Endothelial cell of umbilical vein (primary cell): ENCODE measurements at regions not wholly inside any gene's neighbourhood (a gene's known extent, or its start where the extent isn't known, plus 50 kb on each side); places are given as distances from the start of the nearest gene placed in this dataset.

ENCODE experiments used
- BruUV-seq: library from RNA; stranded (reverse); fragments of 400-500 nt; replicated peaks from 2 replicates; lab custom pipeline; 2021; lab: Mats Ljungman, UMichigan
- CTCF ChIA-PET: fragments of 300-600, 350-600 bp; sonication (Branson Sonifier 250); formaldehyde crosslinking; loops from one replicate; lab custom pipeline; 2021; ENCODE audit warnings: antibody characterized with exemption, inconsistent platforms; lab: Charles Lee
- POLR2A ChIA-PET: fragments of 300-600, 350-600 bp; sonication (Branson Sonifier 250); formaldehyde crosslinking; loops from one replicate; lab custom pipeline; 2021; ENCODE audit warnings: antibody characterized with exemption, inconsistent platforms; lab: Charles Lee
- DNase-seq: peaks from one replicate; pipeline ENCODE4 v3.0.0-alpha.2; 2011; ENCODE audit warnings: low read depth, low spot score
- FAIRE-seq: peaks from 2 replicates; lab custom pipeline; 2011; peaks lifted over from hg19 to GRCh38; lab: Jason Lieb, UNC
- H2AFZ ChIP-seq: 2 replicates; pipeline ENCODE4 v1.6.0; 2012; ENCODE audit warnings: low read depth, low read length, control low read depth, inconsistent platforms
- H3K27ac ChIP-seq: 2 replicates; pipeline ENCODE4 v1.5.1; 2011; ENCODE audit warnings: low read depth, mild to moderate bottlenecking, control low read depth, low read length, moderate library complexity; ENCODE audit not compliant: insufficient read depth
- H3K27me3 ChIP-seq, 2 experiments: 2 replicates each; pipeline versions ENCODE4 v1.6.0 to v1.6.1; 2011; ENCODE audit warnings: low read length in 2 of 2, mixed read lengths in 1 of 2; ENCODE audit not compliant: control insufficient read depth in 2 of 2, insufficient read depth in 2 of 2
- H3K36me3 ChIP-seq, 2 experiments: 2 replicates in 1 of 2; 3 replicates in 1 of 2; pipeline ENCODE4 v1.5.1; 2011; ENCODE audit warnings: low read length in 2 of 2, mild to moderate bottlenecking in 1 of 2, moderate library complexity in 1 of 2; ENCODE audit not compliant: control insufficient read depth in 2 of 2, insufficient read depth in 2 of 2; ENCODE audit errors: extremely low read depth in 1 of 2
- H3K4me1 ChIP-seq: 3 replicates; pipeline ENCODE4 v1.5.1; 2011; ENCODE audit warnings: mild to moderate bottlenecking, low read length; ENCODE audit not compliant: control insufficient read depth, insufficient read depth; ENCODE audit errors: extremely low read depth
- H3K4me2 ChIP-seq: 2 replicates; pipeline ENCODE4 v1.6.1; 2011; ENCODE audit warnings: low read length, control low read depth, mixed read lengths; ENCODE audit not compliant: insufficient read depth
- H3K4me3 ChIP-seq, 3 experiments: fragments of 200-600 bp in 1 of 3; sonication (generic), shearing (Covaris generic) in 1 of 3; replicated peaks in 1 of 3; 2 replicates each; pipeline ENCODE4 v1.5.1; 2011 to 2016; ENCODE audit warnings: control low read depth in 3 of 3, low read length in 3 of 3, mild to moderate bottlenecking in 2 of 3, inconsistent platforms in 1 of 3, low read depth in 1 of 3, moderate library complexity in 1 of 3; ENCODE audit not compliant: insufficient read depth in 1 of 3
- H3K79me2 ChIP-seq: 2 replicates; pipeline ENCODE4 v1.6.0; 2012; ENCODE audit warnings: low read length, inconsistent platforms; ENCODE audit not compliant: control insufficient read depth, insufficient read depth
- H3K9ac ChIP-seq: replicated peaks from 2 replicates; pipeline ENCODE3; 2011; ENCODE audit warnings: low read length, control low read depth; ENCODE audit not compliant: insufficient read depth; ENCODE audit errors: extremely low read depth
- H3K9me1 ChIP-seq: replicated peaks from 3 replicates; pipeline ENCODE4 v1.6.0; 2011; ENCODE audit warnings: mild to moderate bottlenecking, low read length; ENCODE audit not compliant: control insufficient read depth, insufficient read depth; ENCODE audit errors: extremely low read depth
- H3K9me3 ChIP-seq: replicated peaks from 2 replicates; pipeline ENCODE4 v1.5.1; 2012; ENCODE audit warnings: low read length, inconsistent platforms; ENCODE audit not compliant: control insufficient read depth, insufficient read depth
- H4K20me1 ChIP-seq: replicated peaks from 2 replicates; pipeline ENCODE3; 2011; ENCODE audit warnings: mild to moderate bottlenecking, low read length; ENCODE audit not compliant: control insufficient read depth, insufficient read depth; ENCODE audit errors: extremely low read depth
- CTCF ChIP-seq, 2 donors: IDR thresholded peaks; 1 replicate in 1 of 2; 2 replicates in 1 of 2; pipeline ENCODE4 v1.5.1; 2011; ENCODE audit warnings: low read length in 2 of 2, mild to moderate bottlenecking in 2 of 2, moderate library complexity in 2 of 2, control low read depth in 1 of 2, inconsistent platforms in 1 of 2, low read depth in 1 of 2; ENCODE audit not compliant: insufficient read depth in 1 of 2; ENCODE audit errors: extremely low read depth in 1 of 2
- EZH2 ChIP-seq: IDR thresholded peaks from 2 replicates; pipeline ENCODE4 v1.6.1; 2012; ENCODE audit warnings: borderline replicate concordance, low read depth, mild to moderate bottlenecking, moderate library complexity, low read length, inconsistent platforms; ENCODE audit not compliant: severe bottlenecking
- FOS ChIP-seq: IDR thresholded peaks from 2 replicates; pipeline ENCODE4 v1.6.1; 2011; ENCODE audit warnings: mild to moderate bottlenecking, low read length, moderate library complexity, borderline replicate concordance; ENCODE audit not compliant: insufficient read depth
- GATA2 ChIP-seq: IDR thresholded peaks from 2 replicates; pipeline ENCODE4 v1.7.0; 2011; ENCODE audit warnings: low read depth, mild to moderate bottlenecking, moderate library complexity, mixed read lengths, low read length; ENCODE audit not compliant: insufficient read length, insufficient read depth
- MAX ChIP-seq: IDR thresholded peaks from 2 replicates; pipeline ENCODE4 v1.6.1; 2011; ENCODE audit not compliant: insufficient read depth, insufficient read length
- MYC ChIP-seq: IDR thresholded peaks from one replicate; pipeline ENCODE4 v1.6.1; 2011; ENCODE audit warnings: mild to moderate bottlenecking, low read depth, low read length
- POLR2AphosphoS5 ChIP-seq: IDR thresholded peaks from 2 replicates; pipeline ENCODE4 v1.6.1; 2012; ENCODE audit warnings: low read depth, mild to moderate bottlenecking, control low read depth, low read length, moderate library complexity; ENCODE audit not compliant: insufficient read depth
- dilution Hi-C: fragments of 300-500 bp; cut with MboI; formaldehyde crosslinking; loops from one replicate; pipeline ENCODE4 v1.15.0; 2019; ENCODE audit warnings: low sequenced_read_pairs; ENCODE audit not compliant: extremely low pct_ligation_motif_present
- intact Hi-C: fragments of 100-400 bp; cut with micrococcal nuclease; formaldehyde crosslinking; loops from one replicate; pipeline ENCODE4 v1.10.0; 2022

- Histone ChIP-seq H3K27ac (no peak overlapping the region), H4K20me1 (no peaks in the 10 kb centered on the region), H3K4me3 (no peak overlapping the region), H3K4me1 (no peaks in the 10 kb centered on the region), H3K9me3 (no peaks in the 10 kb centered on the region), H3K9me1 (no peaks in the 10 kb centered on the region), H3K4me2 (no peak overlapping the region), H2AFZ (no peak overlapping the region), H3K36me3 (no peaks in the 10 kb centered on the region), H3K79me2 (no peaks in the 10 kb centered on the region), H3K27me3 (no peaks in the 10 kb centered on the region), H3K9ac (no peak overlapping the region)
- DNase-seq, result no peak
- TF ChIP-seq FOS (no peak), MYC (no peak), GATA2 (no peak), MAX (no peak), EZH2 (no peak), POLR2AphosphoS5 (no peak), CTCF (IDR thresholded peaks at IDR 0.05; ENCODE audit: extremely low read depth in 1 of 2, insufficient read depth in 1 of 2, low read depth in 1 of 2, low read length in 2 of 2) (no peak)
- ChIA-PET CTCF (no interaction called here), POLR2A (no interaction called here)
- FAIRE-seq, result no peak
- no TSS peak for BruUV-seq
- intact Hi-C loops, result no loop called here
- dilution Hi-C loops, result no loop called here
Observed at GRCh38 chr16:52958951-52959350, 93.7 kb downstream of the CHD9NB start.
